PC-3 (cell line): ENCODE measurements at regions not wholly inside any gene's neighbourhood (a gene's known extent, or its start where the extent isn't known, plus 50 kb on each side); places are given as distances from the start of the nearest gene placed in this dataset.
A peak's percentile ranks its signal among the peaks of the same experiment; 100 is the strongest.

Source experiments
- ATAC-seq: fragments of 200-7000 bp; cut with Tn5 transposase; 2 replicates; pipeline ENCODE4 v1.9.1; 2020; ENCODE audit warnings: mild to moderate bottlenecking, moderate library complexity
- BruUV-seq: library from RNA; stranded (reverse); fragments of 400-500 nt; replicated peaks from 2 replicates; lab custom pipeline; 2021; lab: Mats Ljungman, UMichigan
- CTCF ChIA-PET: fragments of 300-600 bp; sonication (Branson Sonifier 250); formaldehyde crosslinking; loops from one replicate; lab custom pipeline; 2022; ENCODE audit warnings: antibody characterized with exemption; lab: Charles Lee
- POLR2A ChIA-PET: fragments of 300-600 bp; sonication (Branson Sonifier 250); formaldehyde crosslinking; loops from one replicate; lab custom pipeline; 2022; ENCODE audit warnings: antibody characterized with exemption; ENCODE audit not compliant: unreplicated experiment; lab: Charles Lee
- DNase-seq: peaks from one replicate; pipeline ENCODE4 v3.0.0-alpha.2; 2015
- H2AFZ ChIP-seq: fragments of 300-600 bp; sonication (generic); 2 replicates; pipeline ENCODE4 v1.6.0; 2016; ENCODE audit warnings: antibody characterized with exemption, low read length
- H3F3A ChIP-seq: fragments of 300-600 bp; sonication (generic); one replicate; pipeline ENCODE4 v1.6.0; 2017; ENCODE audit warnings: antibody characterized with exemption, low read length, control low read depth, mild to moderate bottlenecking; ENCODE audit not compliant: unreplicated experiment
- H3K27ac ChIP-seq: fragments of 300-600 bp; sonication (generic); 2 replicates; pipeline ENCODE4 v1.5.1; 2016; ENCODE audit warnings: mild to moderate bottlenecking, low read length
- H3K27me3 ChIP-seq: fragments of 300-600 bp; sonication (generic); 2 replicates; pipeline ENCODE4 v1.6.1; 2016; ENCODE audit warnings: low read length, mixed read lengths
- H3K36me3 ChIP-seq: fragments of 300-600 bp; sonication (generic); 2 replicates; pipeline ENCODE4 v1.6.1; 2016; ENCODE audit warnings: low read depth, mixed run types, low read length, mixed read lengths
- H3K4me1 ChIP-seq: fragments of 300-600 bp; sonication (generic); 2 replicates; pipeline ENCODE4 v1.5.1; 2016; ENCODE audit warnings: low read length; ENCODE audit not compliant: insufficient read depth
- H3K4me2 ChIP-seq: fragments of 300-600 bp; sonication (generic); 2 replicates; pipeline ENCODE4 v1.6.0; 2016; ENCODE audit warnings: low read length
- H3K4me3 ChIP-seq: fragments of 300-600 bp; sonication (generic); 2 replicates; pipeline ENCODE4 v1.5.1; 2016; ENCODE audit warnings: mild to moderate bottlenecking, low read length, mixed read lengths
- H3K79me2 ChIP-seq: fragments of 300-600 bp; sonication (generic); 2 replicates; pipeline ENCODE4 v1.6.1; 2017; ENCODE audit warnings: low read length, mixed read lengths
- H3K9ac ChIP-seq: fragments of 300-600 bp; sonication (generic); 2 replicates; pipeline ENCODE4 v1.6.0; 2016; ENCODE audit warnings: mild to moderate bottlenecking, low read length
- H3K9me2 ChIP-seq: fragments of 300-600 bp; sonication (generic); replicated peaks from 2 replicates; pipeline ENCODE4 v1.6.1; 2016; ENCODE audit warnings: mixed run types, low read length, mixed read lengths
- H3K9me3 ChIP-seq: fragments of 300-600 bp; sonication (generic); 2 replicates; pipeline ENCODE4 v1.6.1; 2016; ENCODE audit warnings: low read length, mixed read lengths
- H4K20me1 ChIP-seq: fragments of 300-600 bp; sonication (generic); 2 replicates; pipeline ENCODE4 v1.6.1; 2016; ENCODE audit warnings: low read length, mixed read lengths
- CTCF ChIP-seq: fragments of 300-600 bp; sonication (generic); conservative IDR thresholded peaks from 2 replicates; pipeline ENCODE4 v1.5.1; 2017; ENCODE audit warnings: antibody characterized with exemption, low read depth, mild to moderate bottlenecking, low read length
- EZH2 ChIP-seq: fragments of 300-600 bp; sonication (generic); IDR thresholded peaks from one replicate; pipeline ENCODE4 v1.6.1; 2017; ENCODE audit warnings: antibody characterized with exemption, mild to moderate bottlenecking, low read length; ENCODE audit not compliant: unreplicated experiment
- EZH2phosphoT487 ChIP-seq: fragments of 300-600 bp; sonication (generic); IDR thresholded peaks from 2 replicates; pipeline ENCODE4 v1.6.1; 2018; ENCODE audit warnings: mild to moderate bottlenecking, antibody characterized with exemption, low read length, borderline replicate concordance
- intact Hi-C: fragments of 100-400 bp; cut with micrococcal nuclease; formaldehyde crosslinking; loops from 2 replicates; pipeline ENCODE4 v1.9.0; 2023

GRCh38 chr21:28799926-28800325 lies 192.8 kb downstream of the LTN1 start:
- Histone ChIP-seq H3K27ac (no peak overlapping the region), H4K20me1 (no peaks in the 10 kb centered on the region), H3K27me3 (no peaks in the 10 kb centered on the region), H2AFZ (no peak overlapping the region), H3K9ac (no peak overlapping the region), H3K4me1 (peaks cover 9% of the 10 kb centered on the region), H3K4me3 (no peak overlapping the region), H3K9me2 (no peaks in the 10 kb centered on the region), H3K9me3 (no peaks in the 10 kb centered on the region), H3K36me3 (no peaks in the 10 kb centered on the region), H3K79me2 (no peaks in the 10 kb centered on the region), H3K4me2 (no peak overlapping the region), H3F3A (no peaks in the 10 kb centered on the region)
- POLR2A ChIA-PET = no interaction called here
- ATAC-seq (no peak), DNase-seq (no peak)
- CTCF ChIA-PET = no interaction called here
- BruUV-seq = no TSS peak
- no peak for TF ChIP-seq EZH2phosphoT487
- TF ChIP-seq EZH2 = no peak
- TF ChIP-seq CTCF = no peak
- intact Hi-C loops = no loop called here

GRCh38 chr21:28798798-28799197 lies 193.9 kb downstream of the LTN1 start:
- H3K4me3 ChIP-seq = no peak overlapping the region
- peaks cover 19% of the 10 kb centered on the region for H3K4me1 ChIP-seq
- POLR2A ChIA-PET = no interaction called here
- H3K27me3 ChIP-seq = no peaks in the 10 kb centered on the region
- H3K9ac ChIP-seq = no peak overlapping the region
- ATAC-seq (peak; percentile 14; the same call in 1 of the 2 replicates), DNase-seq (no peak)
- CTCF ChIA-PET = no interaction called here
- H3K36me3 ChIP-seq = no peaks in the 10 kb centered on the region
- TF ChIP-seq CTCF = no peak
- no peak for TF ChIP-seq EZH2phosphoT487
- TF ChIP-seq EZH2 = no peak
- BruUV-seq = no TSS peak
- H3K9me3 ChIP-seq = no peaks in the 10 kb centered on the region
- no peaks in the 10 kb centered on the region for H3K79me2 ChIP-seq
- no peak overlapping the region for H3K4me2 ChIP-seq
- no peaks in the 10 kb centered on the region for H3K9me2 ChIP-seq
- H3K27ac ChIP-seq = no peak overlapping the region
- no peak overlapping the region for H2AFZ ChIP-seq
- H3F3A ChIP-seq = no peaks in the 10 kb centered on the region
- intact Hi-C loops = no loop called here
- H4K20me1 ChIP-seq = no peaks in the 10 kb centered on the region

- no peaks in the 10 kb centered on the region for H3K36me3 ChIP-seq
- no peaks in the 10 kb centered on the region for H3K9me3 ChIP-seq
- no peaks in the 10 kb centered on the region for H3K27me3 ChIP-seq
- ATAC-seq (no peak), DNase-seq (no peak)
- no peaks in the 10 kb centered on the region for H3K79me2 ChIP-seq
- no peaks in the 10 kb centered on the region for H3K9me2 ChIP-seq
- H4K20me1 ChIP-seq = no peaks in the 10 kb centered on the region
- no peak overlapping the region for H3K4me3 ChIP-seq
- H3K4me2 ChIP-seq = no peak overlapping the region
- intact Hi-C loops = loop anchor here (2.0 kb wide), 3 partner anchors 14 to 146 kb away; no protein-coding TSS in a partner anchor
- POLR2A ChIA-PET = no interaction called here
- no peak overlapping the region for H3K9ac ChIP-seq
- H3K4me1 ChIP-seq = peaks cover 23% of the 10 kb centered on the region
- no peak overlapping the region for H3K27ac ChIP-seq
- H3F3A ChIP-seq = no peaks in the 10 kb centered on the region
- H2AFZ ChIP-seq = no peak overlapping the region
- CTCF ChIA-PET = no interaction called here
- no TSS peak for BruUV-seq
- no peak for TF ChIP-seq EZH2phosphoT487
Measured at GRCh38 chr21:28795251-28795650, 197.4 kb downstream of the LTN1 start.
